Liver (tissue), 8 donors: ENCODE measurements at regions not wholly inside any gene's neighbourhood (a gene's known extent, or its start where the extent isn't known, plus 50 kb on each side); places are given as distances from the start of the nearest gene placed in this dataset.

ENCODE experiments used
- DNase-seq: peaks from one replicate; pipeline ENCODE4 v3.0.0-alpha.2; 2017; ENCODE audit warnings: low spot score
- H3K27ac ChIP-seq, 2 donors: one replicate each; pipeline ENCODE4 v1.7.0; 2013; ENCODE audit warnings: inconsistent platforms in 2 of 2, low read length in 2 of 2, control low read depth in 1 of 2, low read depth in 1 of 2, mild to moderate bottlenecking in 1 of 2
- H3K27me3 ChIP-seq, 4 donors: one replicate each; pipeline versions ENCODE4 v1.6.1 to v1.7.0; 2013; ENCODE audit warnings: low read length in 3 of 4, inconsistent platforms in 1 of 4, mild to moderate bottlenecking in 1 of 4, moderate library complexity in 1 of 4; ENCODE audit not compliant: control insufficient read depth in 4 of 4, insufficient read depth in 4 of 4
- H3K36me3 ChIP-seq, 4 donors: one replicate each; pipeline versions ENCODE4 v1.6.1 to v1.7.0; 2013; ENCODE audit warnings: low read length in 3 of 4, mild to moderate bottlenecking in 3 of 4, low read depth in 1 of 4, moderate library complexity in 1 of 4; ENCODE audit not compliant: control insufficient read depth in 4 of 4, insufficient read depth in 3 of 4
- H3K4me1 ChIP-seq, 4 donors: one replicate each; pipeline versions ENCODE4 v1.6.1 to v1.7.0; 2013; ENCODE audit warnings: low read length in 3 of 4, mild to moderate bottlenecking in 3 of 4, moderate library complexity in 1 of 4; ENCODE audit not compliant: control insufficient read depth in 4 of 4, insufficient read depth in 4 of 4
- H3K4me3 ChIP-seq, 3 donors: one replicate each; pipeline versions ENCODE4 v1.6.1 to v1.7.0; 2013; ENCODE audit warnings: low read length in 3 of 3, control low read depth in 1 of 3, low read depth in 1 of 3, mild to moderate bottlenecking in 1 of 3
- H3K9ac ChIP-seq, 2 donors: one replicate each; pipeline ENCODE4 v1.7.0; 2013; ENCODE audit warnings: low read length in 2 of 2, mild to moderate bottlenecking in 2 of 2, moderate library complexity in 2 of 2, control low read depth in 1 of 2, low read depth in 1 of 2
- H3K9me3 ChIP-seq, 4 donors: one replicate each; pipeline versions ENCODE4 v1.6.1 to v1.7.0; 2013; ENCODE audit warnings: low read length in 3 of 4; ENCODE audit not compliant: control insufficient read depth in 4 of 4
- EGR1 ChIP-seq, 2 donors: IDR thresholded peaks; 2 replicates each; pipeline ENCODE4 v1.6.1; 2016 to 2018; ENCODE audit warnings: antibody characterized with exemption in 2 of 2, low read depth in 2 of 2
- FOXA1 ChIP-seq: IDR thresholded peaks from 2 replicates; pipeline ENCODE4 v1.6.1; 2016; ENCODE audit warnings: antibody characterized with exemption
- GABPA ChIP-seq, 2 donors: IDR thresholded peaks in 1 of 2; conservative IDR thresholded peaks in 1 of 2; 2 replicates each; pipeline ENCODE4 v1.6.1; 2016; ENCODE audit warnings: antibody characterized with exemption in 2 of 2, mild to moderate bottlenecking in 1 of 2, moderate library complexity in 1 of 2
- NR2F2 ChIP-seq: IDR thresholded peaks from 2 replicates; pipeline ENCODE4 v1.6.1; 2016; ENCODE audit warnings: antibody characterized with exemption
- RAD21 ChIP-seq, 2 donors: IDR thresholded peaks; 2 replicates each; pipeline ENCODE4 v1.6.1; 2016; ENCODE audit warnings: antibody characterized with exemption in 2 of 2, mild to moderate bottlenecking in 2 of 2
- RXRA ChIP-seq, 2 donors: IDR thresholded peaks; 2 replicates each; pipeline ENCODE4 v1.6.1; 2017 to 2018; ENCODE audit warnings: antibody characterized with exemption in 2 of 2, mild to moderate bottlenecking in 1 of 2
- SP1 ChIP-seq: IDR thresholded peaks from 2 replicates; pipeline ENCODE4 v1.6.1; 2018; ENCODE audit warnings: antibody characterized with exemption, mild to moderate bottlenecking
- YY1 ChIP-seq: IDR thresholded peaks from 2 replicates; pipeline ENCODE4 v1.6.1; 2016; ENCODE audit warnings: antibody characterized with exemption, mild to moderate bottlenecking
- ZBTB33 ChIP-seq: IDR thresholded peaks from 2 replicates; pipeline ENCODE4 v1.6.1; 2016; ENCODE audit warnings: antibody characterized with exemption
- WGBS: extraction: QIAGEN DNeasy Blood & Tissue Kit; methylation state at CpG from one replicate; pipeline ENCODE4 v1.1.7; 2013; 5-methylcytosine and 5-hydroxymethylcytosine counted together
- TF ChIP-seq, protein P1 (sequence below): fragments of 150-350 bp; IDR thresholded peaks from 2 replicates; pipeline ENCODE4 v1.5.1; 2017; ENCODE audit warnings: improper control_type of control experiment, low read depth, low read length; ENCODE audit not compliant: missing input control
- donor health status: healthy.
- donor health status: healthy.
- donor health status: healthy.
- donor health status: healthy.
- donor health status: healthy.

DNA sequence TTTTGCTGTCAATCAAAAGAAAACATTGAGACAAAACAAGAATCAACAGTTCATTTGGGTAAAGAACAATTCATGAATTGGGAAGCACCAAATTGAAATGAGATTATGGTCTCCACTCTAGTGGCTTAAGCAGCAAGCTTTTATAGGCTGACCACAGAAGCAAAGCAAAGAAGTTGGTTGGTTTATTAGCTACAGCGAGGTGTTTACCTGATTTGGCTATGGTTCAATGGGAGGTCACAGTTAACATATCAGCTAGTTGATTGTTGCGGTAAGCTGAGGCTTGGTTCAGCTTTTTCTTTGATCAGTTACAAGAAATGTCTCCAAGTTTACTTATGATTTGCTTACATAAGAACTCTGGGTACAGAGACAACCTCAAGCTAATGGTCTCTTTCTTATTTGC is 640.5 kb upstream of the GOLIM4 start:
- Histone ChIP-seq H3K36me3 (no peaks in the 10 kb centered on the region), H3K4me3 (no peak overlapping the region), H3K9me3 (peaks cover 0 to 3% (median under 1%) of the 10 kb centered on the region in 4 donors), H3K27ac (no peak overlapping the region), H3K9ac (no peak overlapping the region), H3K27me3 (no peaks in the 10 kb centered on the region), H3K4me1 (no peaks in the 10 kb centered on the region)
- DNase-seq: no peak
- TF ChIP-seq SP1: no peak
- no peak for TF ChIP-seq GABPA (IDR thresholded peaks at IDR 0.05 in 1 of 2, conservative IDR thresholded peaks at IDR 0.05 in 1 of 2)
- TF ChIP-seq FOXA1: no peak
- 61% methylated on average over 2 of the region's 2 CpGs for WGBS

- H3K36me3 ChIP-seq: no peaks in the 10 kb centered on the region
- no peak overlapping the region for H3K27ac ChIP-seq
- WGBS: 76% methylated on average over 3 of the region's 3 CpGs
- no peak overlapping the region for H3K9ac ChIP-seq
- no peaks in the 10 kb centered on the region for H3K27me3 ChIP-seq
- H3K9me3 ChIP-seq: peaks cover 0 to 6% (median under 1%) of the 10 kb centered on the region in 4 donors
- no peaks in the 10 kb centered on the region for H3K4me1 ChIP-seq
- no peak for TF ChIP-seq EGR1 (IDR thresholded peaks at IDR 0.05; ENCODE audit: low read depth in 2 of 2)
- no peak for TF ChIP-seq YY1
- no peak for TF ChIP-seq ZBTB33
- no peak for TF ChIP-seq GABPA (IDR thresholded peaks at IDR 0.05 in 1 of 2, conservative IDR thresholded peaks at IDR 0.05 in 1 of 2)
- TF ChIP-seq RAD21 (IDR thresholded peaks at IDR 0.05): no peak
- no peak for TF ChIP-seq NR2F2
- no peak for TF ChIP-seq RXRA (IDR thresholded peaks at IDR 0.05)
- no peak for DNase-seq
- no peak overlapping the region for H3K4me3 ChIP-seq
Measured at GRCh38 chr3:168730073-168730472, 634.3 kb upstream of the GOLIM4 start.

- H3K27me3 ChIP-seq: no peaks in the 10 kb centered on the region
- no peak overlapping the region for H3K27ac ChIP-seq
- DNase-seq: no peak
- TF ChIP-seq NR2F2 (no peak), YY1 (no peak), RXRA (IDR thresholded peaks at IDR 0.05) (no peak)
- TF ChIP-seq, protein P1, sequence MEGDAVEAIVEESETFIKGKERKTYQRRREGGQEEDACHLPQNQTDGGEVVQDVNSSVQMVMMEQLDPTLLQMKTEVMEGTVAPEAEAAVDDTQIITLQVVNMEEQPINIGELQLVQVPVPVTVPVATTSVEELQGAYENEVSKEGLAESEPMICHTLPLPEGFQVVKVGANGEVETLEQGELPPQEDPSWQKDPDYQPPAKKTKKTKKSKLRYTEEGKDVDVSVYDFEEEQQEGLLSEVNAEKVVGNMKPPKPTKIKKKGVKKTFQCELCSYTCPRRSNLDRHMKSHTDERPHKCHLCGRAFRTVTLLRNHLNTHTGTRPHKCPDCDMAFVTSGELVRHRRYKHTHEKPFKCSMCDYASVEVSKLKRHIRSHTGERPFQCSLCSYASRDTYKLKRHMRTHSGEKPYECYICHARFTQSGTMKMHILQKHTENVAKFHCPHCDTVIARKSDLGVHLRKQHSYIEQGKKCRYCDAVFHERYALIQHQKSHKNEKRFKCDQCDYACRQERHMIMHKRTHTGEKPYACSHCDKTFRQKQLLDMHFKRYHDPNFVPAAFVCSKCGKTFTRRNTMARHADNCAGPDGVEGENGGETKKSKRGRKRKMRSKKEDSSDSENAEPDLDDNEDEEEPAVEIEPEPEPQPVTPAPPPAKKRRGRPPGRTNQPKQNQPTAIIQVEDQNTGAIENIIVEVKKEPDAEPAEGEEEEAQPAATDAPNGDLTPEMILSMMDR: no peak
- no peak overlapping the region for H3K4me3 ChIP-seq
- H3K36me3 ChIP-seq: no peaks in the 10 kb centered on the region
- no peak overlapping the region for H3K9ac ChIP-seq
- H3K4me1 ChIP-seq: no peaks in the 10 kb centered on the region
- H3K9me3 ChIP-seq: peaks cover 0 to 2% (median 0%) of the 10 kb centered on the region in 4 donors
Measured at GRCh38 chr3:168722091-168722490, 626.4 kb upstream of the GOLIM4 start.
